GM23338 (cell line): ENCODE measurements at regions not wholly inside any gene's neighbourhood (a gene's known extent, or its start where the extent isn't known, plus 50 kb on each side); places are given as distances from the start of the nearest gene placed in this dataset.
"Not testable (repeated sequence)": the region's sequence is repeated elsewhere in the genome, so short reads cannot be mapped to it uniquely, and the experiment has no call there.

ENCODE experiments used
- ATAC-seq: fragments of 200-7000 bp; cut with Tn5 transposase; 3 replicates; pipeline ENCODE4 v1.9.1; 2020
- DNase-seq: peaks from one replicate; pipeline ENCODE4 v3.0.0-alpha.2; 2015; ENCODE audit warnings: low spot score
- H2AFZ ChIP-seq: fragments of 200-600 bp; sonication (generic); 2 replicates; pipeline ENCODE4 v1.8.0; 2016; ENCODE audit warnings: antibody characterized with exemption, mild to moderate bottlenecking, moderate library complexity
- H3F3A ChIP-seq: fragments of 200-600 bp; sonication (generic); replicated peaks from 2 replicates; pipeline ENCODE4 v1.8.0; 2017; ENCODE audit warnings: antibody characterized with exemption, mixed run types, low read depth
- H3K27ac ChIP-seq: fragments of 200-600 bp; sonication (generic); 2 replicates; pipeline ENCODE4 v1.6.1; 2016; ENCODE audit warnings: low read depth
- H3K27me3 ChIP-seq: fragments of 200-600 bp; sonication (generic); 2 replicates; pipeline ENCODE4 v1.8.0; 2016; ENCODE audit warnings: mild to moderate bottlenecking, mixed run types, moderate library complexity; ENCODE audit not compliant: insufficient read depth
- H3K36me3 ChIP-seq: fragments of 200-600 bp; sonication (generic); 2 replicates; pipeline ENCODE4 v1.8.0; 2016; ENCODE audit warnings: mild to moderate bottlenecking; ENCODE audit not compliant: insufficient read depth
- H3K4me1 ChIP-seq: fragments of 200-600 bp; sonication (generic); 2 replicates; pipeline ENCODE4 v1.8.0; 2016; ENCODE audit warnings: mild to moderate bottlenecking, moderate library complexity; ENCODE audit not compliant: insufficient read depth
- H3K4me2 ChIP-seq: fragments of 200-600 bp; sonication (generic); 2 replicates; pipeline ENCODE4 v1.7.1; 2017; ENCODE audit warnings: mixed run types
- H3K4me3 ChIP-seq: fragments of 200-600 bp; sonication (generic); 2 replicates; pipeline ENCODE4 v1.6.1; 2016; ENCODE audit warnings: mixed run types
- H3K79me2 ChIP-seq: fragments of 200-600 bp; sonication (generic); replicated peaks from 2 replicates; pipeline ENCODE4 v1.8.0; 2017; ENCODE audit warnings: mild to moderate bottlenecking; ENCODE audit not compliant: insufficient read depth
- H3K9me2 ChIP-seq: fragments of 200-600 bp; sonication (generic); 2 replicates; pipeline ENCODE4 v1.8.0; 2017; ENCODE audit not compliant: insufficient read depth
- H4K20me1 ChIP-seq: fragments of 200-600 bp; sonication (generic); replicated peaks from 2 replicates; pipeline ENCODE4 v1.8.0; 2017; ENCODE audit warnings: mild to moderate bottlenecking; ENCODE audit not compliant: insufficient read depth
- H3K27ac Mint-ChIP-seq: 2 replicates; pipeline ENCODE4 v1.8.0; 2020; ENCODE audit warnings: inconsistent platforms, mild to moderate bottlenecking, moderate library complexity, mixed read lengths
- H3K27me3 Mint-ChIP-seq: 3 replicates; pipeline ENCODE4 v1.8.0; 2022; ENCODE audit warnings: low read depth, mild to moderate bottlenecking, moderate library complexity, mixed read lengths, inconsistent platforms; ENCODE audit not compliant: insufficient read depth, poor library complexity
- H3K36me3 Mint-ChIP-seq: 3 replicates; pipeline ENCODE4 v1.8.0; 2021; ENCODE audit warnings: low read depth, mild to moderate bottlenecking, inconsistent platforms, moderate library complexity, mixed read lengths
- H3K4me1 Mint-ChIP-seq: 3 replicates; pipeline ENCODE4 v1.8.0; 2020; ENCODE audit warnings: mild to moderate bottlenecking, inconsistent platforms, mixed read lengths
- H3K4me3 Mint-ChIP-seq: 3 replicates; pipeline ENCODE4 v1.8.0; 2021; ENCODE audit warnings: moderate library complexity, mild to moderate bottlenecking, inconsistent platforms, mixed read lengths
- H3K9me3 Mint-ChIP-seq: 3 replicates; pipeline ENCODE4 v1.8.0; 2020; ENCODE audit warnings: moderate library complexity, mild to moderate bottlenecking, inconsistent platforms, mixed read lengths
- EZH2phosphoT487 ChIP-seq: fragments of 200-600 bp; sonication (generic); IDR thresholded peaks from one replicate; pipeline ENCODE4 v1.8.1; 2018; ENCODE audit warnings: antibody characterized with exemption; ENCODE audit not compliant: unreplicated experiment
- JUNB ChIP-seq: IDR thresholded peaks from one replicate; pipeline ENCODE4 v1.6.1; 2016; ENCODE audit warnings: antibody characterized with exemption; ENCODE audit not compliant: unreplicated experiment
- TF ChIP-seq, protein P1 (sequence below): fragments of 250-450 bp; sonication (Bioruptor Pico); IDR thresholded peaks from 2 replicates; pipeline ENCODE4 v1.5.0; 2020; ENCODE audit warnings: mild to moderate bottlenecking, moderate library complexity
- TF ChIP-seq, protein P2 (sequence below): IDR thresholded peaks from 2 replicates; pipeline ENCODE4 v1.6.1; 2016; ENCODE audit warnings: antibody characterized with exemption

DNA sequence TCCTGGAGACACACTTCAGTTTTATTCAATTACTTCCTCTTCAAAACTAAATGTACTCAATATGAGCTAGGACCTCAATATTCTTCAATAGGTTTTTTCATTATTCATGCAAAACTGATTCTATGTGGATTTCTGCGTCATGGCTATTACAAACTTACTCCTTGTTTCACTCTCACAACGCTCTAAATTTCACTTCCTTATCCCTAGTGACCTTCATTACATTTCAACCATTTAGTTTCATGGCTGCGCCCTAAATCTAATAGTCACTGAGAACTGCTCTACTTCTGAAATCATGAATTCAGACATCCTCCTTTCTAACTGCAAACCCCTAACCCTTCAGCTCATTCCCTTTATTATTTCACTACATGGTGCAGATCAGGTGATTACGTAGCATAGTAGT is 93.9 kb downstream of the SLC25A46 start (continued):
- TF ChIP-seq, protein P1, sequence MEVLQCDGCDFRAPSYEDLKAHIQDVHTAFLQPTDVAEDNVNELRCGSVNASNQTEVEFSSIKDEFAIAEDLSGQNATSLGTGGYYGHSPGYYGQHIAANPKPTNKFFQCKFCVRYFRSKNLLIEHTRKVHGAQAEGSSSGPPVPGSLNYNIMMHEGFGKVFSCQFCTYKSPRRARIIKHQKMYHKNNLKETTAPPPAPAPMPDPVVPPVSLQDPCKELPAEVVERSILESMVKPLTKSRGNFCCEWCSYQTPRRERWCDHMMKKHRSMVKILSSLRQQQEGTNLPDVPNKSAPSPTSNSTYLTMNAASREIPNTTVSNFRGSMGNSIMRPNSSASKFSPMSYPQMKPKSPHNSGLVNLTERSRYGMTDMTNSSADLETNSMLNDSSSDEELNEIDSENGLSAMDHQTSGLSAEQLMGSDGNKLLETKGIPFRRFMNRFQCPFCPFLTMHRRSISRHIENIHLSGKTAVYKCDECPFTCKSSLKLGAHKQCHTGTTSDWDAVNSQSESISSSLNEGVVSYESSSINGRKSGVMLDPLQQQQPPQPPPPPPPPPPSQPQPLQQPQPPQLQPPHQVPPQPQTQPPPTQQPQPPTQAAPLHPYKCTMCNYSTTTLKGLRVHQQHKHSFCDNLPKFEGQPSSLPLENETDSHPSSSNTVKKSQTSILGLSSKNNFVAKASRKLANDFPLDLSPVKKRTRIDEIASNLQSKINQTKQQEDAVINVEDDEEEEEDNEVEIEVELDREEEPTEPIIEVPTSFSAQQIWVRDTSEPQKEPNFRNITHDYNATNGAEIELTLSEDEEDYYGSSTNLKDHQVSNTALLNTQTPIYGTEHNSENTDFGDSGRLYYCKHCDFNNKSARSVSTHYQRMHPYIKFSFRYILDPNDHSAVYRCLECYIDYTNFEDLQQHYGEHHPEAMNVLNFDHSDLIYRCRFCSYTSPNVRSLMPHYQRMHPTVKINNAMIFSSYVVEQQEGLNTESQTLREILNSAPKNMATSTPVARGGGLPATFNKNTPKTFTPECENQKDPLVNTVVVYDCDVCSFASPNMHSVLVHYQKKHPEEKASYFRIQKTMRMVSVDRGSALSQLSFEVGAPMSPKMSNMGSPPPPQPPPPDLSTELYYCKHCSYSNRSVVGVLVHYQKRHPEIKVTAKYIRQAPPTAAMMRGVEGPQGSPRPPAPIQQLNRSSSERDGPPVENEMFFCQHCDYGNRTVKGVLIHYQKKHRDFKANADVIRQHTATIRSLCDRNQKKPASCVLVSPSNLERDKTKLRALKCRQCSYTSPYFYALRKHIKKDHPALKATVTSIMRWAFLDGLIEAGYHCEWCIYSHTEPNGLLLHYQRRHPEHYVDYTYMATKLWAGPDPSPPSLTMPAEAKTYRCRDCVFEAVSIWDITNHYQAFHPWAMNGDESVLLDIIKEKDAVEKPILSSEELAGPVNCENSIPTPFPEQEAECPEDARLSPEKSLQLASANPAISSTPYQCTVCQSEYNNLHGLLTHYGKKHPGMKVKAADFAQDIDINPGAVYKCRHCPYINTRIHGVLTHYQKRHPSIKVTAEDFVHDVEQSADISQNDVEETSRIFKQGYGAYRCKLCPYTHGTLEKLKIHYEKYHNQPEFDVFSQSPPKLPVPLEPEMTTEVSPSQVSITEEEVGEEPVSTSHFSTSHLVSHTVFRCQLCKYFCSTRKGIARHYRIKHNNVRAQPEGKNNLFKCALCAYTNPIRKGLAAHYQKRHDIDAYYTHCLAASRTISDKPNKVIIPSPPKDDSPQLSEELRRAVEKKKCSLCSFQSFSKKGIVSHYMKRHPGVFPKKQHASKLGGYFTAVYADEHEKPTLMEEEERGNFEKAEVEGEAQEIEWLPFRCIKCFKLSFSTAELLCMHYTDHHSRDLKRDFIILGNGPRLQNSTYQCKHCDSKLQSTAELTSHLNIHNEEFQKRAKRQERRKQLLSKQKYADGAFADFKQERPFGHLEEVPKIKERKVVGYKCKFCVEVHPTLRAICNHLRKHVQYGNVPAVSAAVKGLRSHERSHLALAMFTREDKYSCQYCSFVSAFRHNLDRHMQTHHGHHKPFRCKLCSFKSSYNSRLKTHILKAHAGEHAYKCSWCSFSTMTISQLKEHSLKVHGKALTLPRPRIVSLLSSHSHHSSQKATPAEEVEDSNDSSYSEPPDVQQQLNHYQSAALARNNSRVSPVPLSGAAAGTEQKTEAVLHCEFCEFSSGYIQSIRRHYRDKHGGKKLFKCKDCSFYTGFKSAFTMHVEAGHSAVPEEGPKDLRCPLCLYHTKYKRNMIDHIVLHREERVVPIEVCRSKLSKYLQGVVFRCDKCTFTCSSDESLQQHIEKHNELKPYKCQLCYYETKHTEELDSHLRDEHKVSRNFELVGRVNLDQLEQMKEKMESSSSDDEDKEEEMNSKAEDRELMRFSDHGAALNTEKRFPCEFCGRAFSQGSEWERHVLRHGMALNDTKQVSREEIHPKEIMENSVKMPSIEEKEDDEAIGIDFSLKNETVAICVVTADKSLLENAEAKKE (CRISPR knock-in tag) = no peak
- no peak for TF ChIP-seq JUNB
- TF ChIP-seq, protein P2, sequence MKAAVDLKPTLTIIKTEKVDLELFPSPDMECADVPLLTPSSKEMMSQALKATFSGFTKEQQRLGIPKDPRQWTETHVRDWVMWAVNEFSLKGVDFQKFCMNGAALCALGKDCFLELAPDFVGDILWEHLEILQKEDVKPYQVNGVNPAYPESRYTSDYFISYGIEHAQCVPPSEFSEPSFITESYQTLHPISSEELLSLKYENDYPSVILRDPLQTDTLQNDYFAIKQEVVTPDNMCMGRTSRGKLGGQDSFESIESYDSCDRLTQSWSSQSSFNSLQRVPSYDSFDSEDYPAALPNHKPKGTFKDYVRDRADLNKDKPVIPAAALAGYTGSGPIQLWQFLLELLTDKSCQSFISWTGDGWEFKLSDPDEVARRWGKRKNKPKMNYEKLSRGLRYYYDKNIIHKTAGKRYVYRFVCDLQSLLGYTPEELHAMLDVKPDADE = no peak

DNA sequence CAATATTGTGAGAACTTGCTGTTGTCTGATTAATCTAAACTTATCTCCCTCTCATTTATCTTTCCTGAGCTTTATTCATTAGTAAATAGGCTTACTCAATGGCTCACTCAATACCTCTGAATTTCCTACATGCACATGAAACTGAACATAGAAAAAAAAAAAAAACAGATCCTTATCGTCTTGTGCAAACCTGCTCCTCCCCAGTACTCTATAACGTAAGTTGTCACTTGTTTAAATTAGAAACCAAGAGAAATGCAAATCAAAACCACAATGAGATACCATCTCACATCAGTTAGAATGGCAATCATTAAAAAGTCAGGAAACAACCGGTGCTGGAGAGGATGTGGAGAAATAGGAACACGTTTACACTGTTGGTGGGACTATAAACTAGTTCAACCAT is 96.1 kb downstream of the SLC25A46 start:
- not testable (repeated sequence) for H3K27ac Mint-ChIP-seq, H3K4me1 Mint-ChIP-seq, H3K27me3 Mint-ChIP-seq, H3K27me3 ChIP-seq, H3K4me3 Mint-ChIP-seq, H3K36me3 Mint-ChIP-seq, H3F3A ChIP-seq, H3K27ac ChIP-seq, H3K79me2 ChIP-seq, H3K36me3 ChIP-seq, ATAC-seq, H3K4me3 ChIP-seq, H4K20me1 ChIP-seq, DNase-seq, H2AFZ ChIP-seq, H3K4me2 ChIP-seq, H3K9me3 Mint-ChIP-seq
- Histone ChIP-seq H3K9me2 (peaks cover 16% of the 10 kb centered on the region), H3K4me1 (peaks cover 15% of the 10 kb centered on the region; the same call in 1 of the 2 replicates)

DNA sequence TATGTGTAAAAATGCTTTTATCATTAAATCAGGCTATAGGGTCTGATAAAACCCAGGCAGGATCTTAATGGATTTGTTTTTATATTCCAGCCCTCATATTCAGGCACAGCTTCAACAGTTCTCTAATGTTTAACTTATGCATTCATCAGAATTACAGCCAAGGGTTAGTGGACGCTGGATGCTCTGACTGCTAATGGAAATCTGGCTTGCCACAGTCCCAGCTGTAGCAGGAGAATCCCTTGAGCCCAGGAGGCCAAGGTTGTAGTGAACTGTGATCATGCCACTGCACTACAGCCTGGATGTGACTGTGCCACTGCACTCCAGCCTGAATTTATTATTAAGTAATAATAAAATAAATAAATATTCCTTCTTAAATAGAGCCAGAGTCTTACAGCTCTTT is 98.0 kb downstream of the SLC25A46 start:
- Mint-ChIP-seq H3K27ac (no peak overlapping the region), H3K4me1 (no peaks in the 10 kb centered on the region), H3K27me3 (peaks cover 6% of the 10 kb centered on the region), H3K36me3 (no peaks in the 10 kb centered on the region; the same call in 2 of the 3 replicates), H3K9me3 (no peaks in the 10 kb centered on the region), H3K4me3 (no peak overlapping the region)
- H3K27ac ChIP-seq = no peak overlapping the region
- H4K20me1 ChIP-seq = no peaks in the 10 kb centered on the region
- H3K4me3 ChIP-seq = no peak overlapping the region
- no peak for DNase-seq
- ATAC-seq = no peak
- H3F3A ChIP-seq = no peaks in the 10 kb centered on the region
- H3K9me2 ChIP-seq = peaks cover 10% of the 10 kb centered on the region
- no peaks in the 10 kb centered on the region for H3K36me3 ChIP-seq
- no peak overlapping the region for H2AFZ ChIP-seq
- H3K4me2 ChIP-seq = no peak overlapping the region
- H3K27me3 ChIP-seq = no peaks in the 10 kb centered on the region
- peaks cover 10% of the 10 kb centered on the region; the same call in 1 of the 2 replicates for H3K4me1 ChIP-seq
- no peaks in the 10 kb centered on the region for H3K79me2 ChIP-seq
- TF ChIP-seq JUNB = no peak
- TF ChIP-seq EZH2phosphoT487 = no peak
- TF ChIP-seq, protein P2 = no peak
